Activated naive CD4-positive, alpha-beta T cell treated with anti-CD3 and anti-CD28 coated beads, Interleukin-2, amount 10 ng/mL, durations not matched to agents 7 days and 5 days (primary cell): ENCODE measurements at regions not wholly inside any gene's neighbourhood (a gene's known extent, or its start where the extent isn't known, plus 50 kb on each side); places are given as distances from the start of the nearest gene placed in this dataset.

ENCODE experiments used
- CTCF ChIA-PET: fragments of 350-600 bp; sonication (Branson Sonifier 250); formaldehyde crosslinking; loops from one replicate; lab custom pipeline; 2021; ENCODE audit warnings: antibody characterized with exemption; lab: Charles Lee
- DNase-seq: peaks from one replicate; pipeline ENCODE4 v3.0.0-alpha.2; 2020
- H3K27ac Mint-ChIP-seq: one replicate; pipeline ENCODE4 v1.8.0; 2021; ENCODE audit warnings: mild to moderate bottlenecking, moderate library complexity, mixed read lengths
- H3K27me3 Mint-ChIP-seq: one replicate; pipeline ENCODE4 v1.8.0; 2021; ENCODE audit warnings: mild to moderate bottlenecking, mixed read lengths
- H3K36me3 Mint-ChIP-seq: one replicate; pipeline ENCODE4 v1.8.0; 2021; ENCODE audit warnings: mixed read lengths
- H3K4me1 Mint-ChIP-seq: one replicate; pipeline ENCODE4 v1.8.0; 2021; ENCODE audit warnings: mixed read lengths
- H3K4me3 Mint-ChIP-seq: one replicate; pipeline ENCODE4 v1.8.0; 2021; ENCODE audit warnings: mild to moderate bottlenecking, moderate library complexity, mixed read lengths
- H3K9me3 Mint-ChIP-seq: one replicate; pipeline ENCODE4 v1.8.0; 2021; ENCODE audit warnings: mixed read lengths

DNA sequence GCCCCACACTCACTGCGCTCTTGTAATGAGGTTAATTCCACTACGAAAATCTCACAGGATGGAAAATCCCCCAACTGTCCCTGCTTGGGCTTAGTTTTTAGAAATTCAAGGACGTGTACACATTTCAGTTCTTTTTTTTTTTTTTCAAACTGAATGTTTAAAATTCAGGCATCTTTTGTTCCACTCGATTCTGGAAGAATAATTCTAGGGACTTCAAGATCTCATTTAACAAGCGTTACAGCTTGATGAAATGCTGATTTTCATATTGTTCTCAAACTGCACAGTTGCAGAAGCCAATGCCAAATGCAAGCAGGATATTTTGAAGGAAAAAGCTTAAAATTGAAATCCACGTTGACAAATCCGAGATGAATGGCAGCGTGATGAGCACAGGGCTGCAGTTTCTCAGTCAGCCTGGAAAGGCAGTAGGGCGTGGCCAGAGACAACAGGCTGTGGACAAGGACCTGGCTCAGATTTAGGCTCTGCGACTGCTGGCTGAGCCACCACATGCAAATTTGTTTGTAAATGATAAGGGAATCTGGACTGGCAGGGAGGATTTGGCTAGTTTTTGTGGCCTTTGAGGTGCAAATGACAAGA lies 128.1 kb upstream of the MYCN start:
- no peak overlapping the region for H3K27ac Mint-ChIP-seq
- H3K9me3 Mint-ChIP-seq = no peaks in the 10 kb centered on the region
- H3K27me3 Mint-ChIP-seq = peaks cover 18% of the 10 kb centered on the region
- H3K36me3 Mint-ChIP-seq = no peaks in the 10 kb centered on the region
- no peak for DNase-seq
- no peaks in the 10 kb centered on the region for H3K4me1 Mint-ChIP-seq
- H3K4me3 Mint-ChIP-seq = no peak overlapping the region
- CTCF ChIA-PET = no interaction called here

DNA sequence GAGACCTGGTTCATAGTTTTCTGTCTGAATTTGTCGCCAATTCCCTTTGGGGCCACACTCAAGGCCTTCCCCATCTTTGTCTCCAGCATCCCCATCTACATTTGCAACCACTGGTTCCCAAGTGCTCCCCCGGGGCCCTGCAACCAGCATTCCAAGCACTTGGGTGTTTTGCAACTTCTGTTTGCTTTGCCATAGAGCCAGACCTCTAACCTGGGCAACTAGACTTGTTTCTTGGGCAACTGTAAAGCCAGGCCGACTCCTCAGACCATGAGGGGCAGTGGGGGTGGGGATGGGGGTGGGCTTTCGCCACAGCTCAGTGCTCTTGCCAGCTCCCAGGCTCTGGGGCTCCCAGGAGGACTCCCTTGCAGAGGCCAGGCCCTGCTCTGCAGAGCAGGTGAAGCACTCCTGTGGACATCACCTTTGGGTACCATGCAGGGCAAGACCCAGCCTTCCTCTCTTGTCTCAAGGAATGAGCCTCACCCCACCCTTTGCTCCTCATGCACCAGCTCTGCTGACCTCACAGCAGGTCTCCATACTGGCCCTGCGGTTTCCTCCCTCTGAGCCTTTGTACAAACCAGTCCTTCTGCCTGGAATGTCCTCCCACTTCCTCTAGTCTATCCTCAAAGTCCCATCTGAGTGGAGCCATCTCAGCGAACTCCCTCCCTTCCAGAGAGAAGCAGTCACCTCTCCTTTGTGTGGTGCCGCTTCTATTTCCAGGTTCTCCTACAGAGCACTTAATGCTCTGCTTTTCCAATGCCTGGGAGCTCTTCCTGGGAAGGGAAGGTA lies 126.7 kb upstream of the MYCN start:
- no peaks in the 10 kb centered on the region for H3K4me1 Mint-ChIP-seq
- no peak for DNase-seq
- peaks cover 25% of the 10 kb centered on the region for H3K27me3 Mint-ChIP-seq
- H3K4me3 Mint-ChIP-seq = no peak overlapping the region
- H3K27ac Mint-ChIP-seq = no peak overlapping the region
- H3K36me3 Mint-ChIP-seq = no peaks in the 10 kb centered on the region
- CTCF ChIA-PET = no interaction called here
- H3K9me3 Mint-ChIP-seq = no peaks in the 10 kb centered on the region

DNA sequence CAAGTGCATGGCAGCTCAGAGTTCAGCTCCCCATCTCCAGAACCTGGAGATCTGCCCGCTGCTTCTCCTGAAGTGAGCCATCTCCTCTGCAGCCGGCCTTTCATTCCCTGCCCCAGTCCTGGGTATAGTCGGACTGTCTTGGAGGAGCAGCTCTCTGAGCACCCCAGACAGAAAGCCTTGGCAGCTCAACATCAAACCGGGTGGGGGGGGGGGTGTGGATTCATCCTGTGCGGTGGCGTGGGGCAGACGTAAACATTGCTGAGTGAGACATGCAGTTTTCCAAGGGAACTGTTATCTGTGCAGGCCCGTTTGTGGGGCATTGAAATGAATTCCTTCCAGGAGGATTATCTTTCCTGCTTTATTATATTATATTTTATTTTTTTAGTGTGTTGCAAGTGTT lies 125.9 kb upstream of the MYCN start:
- CTCF ChIA-PET = no interaction called here
- H3K27me3 Mint-ChIP-seq = peaks cover 32% of the 10 kb centered on the region
- H3K4me3 Mint-ChIP-seq = no peak overlapping the region

DNA sequence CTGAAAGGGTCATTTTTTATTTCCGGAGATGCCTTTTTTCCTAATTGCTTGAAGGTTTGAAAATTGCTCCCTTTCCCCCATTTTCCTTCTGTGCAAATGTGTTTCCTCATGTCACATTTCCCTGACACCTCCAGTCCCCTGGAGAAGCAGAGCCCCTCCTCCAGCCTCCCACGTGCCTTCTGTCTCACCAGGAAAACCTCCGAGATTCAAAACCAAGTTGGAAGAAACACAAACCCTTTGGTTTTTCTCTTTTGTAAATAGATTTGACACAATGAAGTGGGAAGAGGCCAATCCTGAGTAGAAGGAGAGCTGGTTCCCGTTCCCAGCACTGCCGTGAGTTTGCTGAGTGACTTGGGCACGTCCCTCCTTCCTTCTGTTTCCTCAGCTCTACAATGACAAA lies 125.4 kb upstream of the MYCN start:
- Mint-ChIP-seq H3K9me3 (no peaks in the 10 kb centered on the region), H3K27ac (no peak overlapping the region), H3K4me1 (no peaks in the 10 kb centered on the region), H3K27me3 (peaks cover 30% of the 10 kb centered on the region), H3K36me3 (no peaks in the 10 kb centered on the region), H3K4me3 (no peak overlapping the region)
- CTCF ChIA-PET = no interaction called here
- DNase-seq = no peak

More for the DNA sequence above, 125.9 kb upstream of the MYCN start:
- Mint-ChIP-seq H3K36me3 (no peaks in the 10 kb centered on the region), H3K9me3 (no peaks in the 10 kb centered on the region), H3K4me1 (no peaks in the 10 kb centered on the region), H3K27ac (no peak overlapping the region)
- no peak for DNase-seq

DNA sequence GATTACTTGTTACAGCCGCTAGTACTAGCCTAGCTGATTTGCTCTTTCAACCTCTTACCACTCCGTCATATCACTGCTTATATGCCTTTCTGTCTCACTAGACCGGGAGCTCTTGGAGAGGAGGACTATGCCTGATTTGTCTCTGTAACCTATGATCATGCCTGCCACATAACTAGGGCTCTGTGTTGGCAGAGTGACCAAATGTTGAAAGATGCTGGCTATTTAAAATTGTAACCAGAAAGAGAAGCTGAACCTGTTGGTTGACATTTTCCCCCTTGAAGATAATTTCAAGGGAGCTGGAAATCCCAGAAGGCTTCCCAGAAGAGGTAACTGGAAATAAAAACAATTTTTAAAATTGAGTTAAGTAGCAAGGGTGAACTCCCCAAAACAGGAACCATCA lies 124.1 kb upstream of the MYCN start:
- no peaks in the 10 kb centered on the region for H3K4me1 Mint-ChIP-seq
- DNase-seq = no peak
- no peak overlapping the region for H3K27ac Mint-ChIP-seq
- no peaks in the 10 kb centered on the region for H3K9me3 Mint-ChIP-seq
- peaks cover 27% of the 10 kb centered on the region for H3K27me3 Mint-ChIP-seq
- no peaks in the 10 kb centered on the region for H3K36me3 Mint-ChIP-seq
- no peak overlapping the region for H3K4me3 Mint-ChIP-seq
- CTCF ChIA-PET = no interaction called here

DNA sequence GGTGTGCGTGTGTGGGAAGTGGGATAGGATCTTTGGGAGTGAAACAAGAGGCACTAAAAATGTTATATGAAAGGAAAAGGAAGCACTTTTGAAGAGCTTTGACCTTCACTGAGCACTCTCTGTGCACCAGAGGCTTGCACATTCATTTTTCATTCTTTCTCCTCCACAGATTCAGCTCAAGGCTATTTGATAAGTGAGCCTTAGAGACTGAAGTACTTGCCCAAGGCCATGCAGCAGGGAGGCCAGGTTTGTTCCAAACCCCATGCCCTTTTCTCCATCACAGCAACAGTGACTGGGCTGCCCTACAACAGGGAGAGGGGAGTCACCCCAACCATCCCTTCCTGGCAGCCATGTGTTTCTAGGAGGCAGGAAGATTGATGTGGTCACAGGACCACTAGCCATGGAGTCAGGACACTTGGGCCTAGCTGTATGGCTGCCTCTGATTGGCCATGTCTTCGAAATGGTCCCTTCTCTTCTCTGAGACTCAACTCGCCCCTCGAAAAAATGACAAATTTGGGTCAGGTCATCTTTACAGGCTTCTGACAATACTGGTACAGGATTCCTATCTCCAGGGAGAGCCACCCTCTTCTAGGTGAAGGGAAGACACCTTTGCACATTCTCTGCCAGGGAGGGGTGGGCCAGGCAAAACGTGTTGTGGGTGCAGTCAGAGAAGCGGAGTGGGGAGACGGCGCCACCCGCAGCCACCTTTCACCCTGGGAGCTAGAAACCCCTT lies 123.5 kb upstream of the MYCN start:
- Mint-ChIP-seq H3K9me3 (no peaks in the 10 kb centered on the region), H3K27me3 (peaks cover 27% of the 10 kb centered on the region), H3K4me3 (no peak overlapping the region), H3K36me3 (no peaks in the 10 kb centered on the region), H3K4me1 (no peaks in the 10 kb centered on the region), H3K27ac (no peak overlapping the region)
- CTCF ChIA-PET = no interaction called here
- no peak for DNase-seq

DNA sequence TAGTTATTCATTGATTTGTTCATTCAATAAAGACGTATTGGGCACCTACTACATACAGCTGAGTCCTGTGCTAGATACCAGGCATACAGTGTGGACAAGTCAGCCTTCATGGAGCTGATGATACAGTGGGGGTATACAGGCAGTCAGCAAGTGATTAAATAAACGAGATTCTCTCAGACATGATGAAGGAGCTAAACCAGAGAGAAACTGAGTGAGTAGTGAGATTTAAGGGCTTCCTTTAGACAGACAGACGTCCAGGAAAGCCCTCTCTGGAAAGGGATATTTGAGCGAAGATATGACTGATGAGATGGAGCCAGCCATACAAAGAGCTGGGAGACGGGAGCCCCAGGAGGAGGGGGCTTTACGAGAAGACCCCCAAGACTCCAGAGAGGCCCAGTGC lies 122.6 kb upstream of the MYCN start:
- CTCF ChIA-PET = no interaction called here
- H3K27me3 Mint-ChIP-seq = peaks cover 27% of the 10 kb centered on the region
- H3K27ac Mint-ChIP-seq = no peak overlapping the region
- H3K9me3 Mint-ChIP-seq = no peaks in the 10 kb centered on the region
- H3K4me1 Mint-ChIP-seq = no peaks in the 10 kb centered on the region
- H3K4me3 Mint-ChIP-seq = no peak overlapping the region
- no peak for DNase-seq
- H3K36me3 Mint-ChIP-seq = no peaks in the 10 kb centered on the region

DNA sequence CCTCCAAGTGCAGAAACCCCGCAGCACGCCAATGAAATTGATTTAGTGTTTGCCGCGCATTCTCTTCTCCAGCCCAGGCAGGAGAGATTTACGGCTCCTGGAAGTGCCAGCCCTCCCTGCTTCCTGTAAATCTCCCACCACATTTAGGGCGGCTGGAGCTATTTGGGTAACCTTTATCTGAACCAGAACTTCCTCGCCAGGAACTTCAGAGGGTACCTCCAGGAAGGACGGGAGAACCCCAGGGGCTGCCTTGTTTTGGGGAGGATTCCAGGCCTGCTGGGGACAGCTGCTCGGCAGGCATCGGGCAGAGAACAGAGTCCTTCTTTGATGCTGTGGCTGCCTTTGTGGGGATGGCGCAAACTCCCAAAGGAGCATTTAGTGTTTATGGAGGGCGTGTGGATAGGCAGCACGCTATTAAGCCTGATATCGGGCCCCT lies 122.0 kb upstream of the MYCN start:
- Mint-ChIP-seq H3K27me3 (peaks cover 27% of the 10 kb centered on the region), H3K4me3 (no peak overlapping the region), H3K9me3 (no peaks in the 10 kb centered on the region), H3K4me1 (no peaks in the 10 kb centered on the region), H3K36me3 (no peaks in the 10 kb centered on the region), H3K27ac (no peak overlapping the region)
- CTCF ChIA-PET = no interaction called here
- no peak for DNase-seq

DNA sequence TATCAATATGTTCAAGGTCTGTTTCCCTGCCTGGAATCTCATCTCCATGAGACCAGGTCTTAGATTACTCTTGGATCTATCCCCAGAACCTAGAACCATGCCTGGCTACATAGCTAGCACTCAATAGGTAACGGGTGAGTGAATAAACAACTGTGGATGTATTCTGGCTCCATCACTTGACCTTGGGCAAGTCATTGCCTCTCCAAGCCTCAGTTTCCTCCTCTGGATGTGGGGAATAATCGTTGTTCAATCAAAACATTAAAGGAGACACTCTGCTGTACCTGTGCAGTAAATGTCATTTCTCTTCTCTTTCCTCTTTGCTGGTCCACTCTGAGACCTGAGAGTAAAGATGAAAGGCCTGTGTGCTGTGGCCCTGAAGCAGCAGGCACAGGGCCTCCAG lies 121.5 kb upstream of the MYCN start:
- CTCF ChIA-PET = no interaction called here
- Mint-ChIP-seq H3K27me3 (peaks cover 27% of the 10 kb centered on the region), H3K27ac (no peak overlapping the region), H3K4me3 (no peak overlapping the region), H3K9me3 (no peaks in the 10 kb centered on the region), H3K36me3 (no peaks in the 10 kb centered on the region), H3K4me1 (no peaks in the 10 kb centered on the region)
- DNase-seq = no peak

DNA sequence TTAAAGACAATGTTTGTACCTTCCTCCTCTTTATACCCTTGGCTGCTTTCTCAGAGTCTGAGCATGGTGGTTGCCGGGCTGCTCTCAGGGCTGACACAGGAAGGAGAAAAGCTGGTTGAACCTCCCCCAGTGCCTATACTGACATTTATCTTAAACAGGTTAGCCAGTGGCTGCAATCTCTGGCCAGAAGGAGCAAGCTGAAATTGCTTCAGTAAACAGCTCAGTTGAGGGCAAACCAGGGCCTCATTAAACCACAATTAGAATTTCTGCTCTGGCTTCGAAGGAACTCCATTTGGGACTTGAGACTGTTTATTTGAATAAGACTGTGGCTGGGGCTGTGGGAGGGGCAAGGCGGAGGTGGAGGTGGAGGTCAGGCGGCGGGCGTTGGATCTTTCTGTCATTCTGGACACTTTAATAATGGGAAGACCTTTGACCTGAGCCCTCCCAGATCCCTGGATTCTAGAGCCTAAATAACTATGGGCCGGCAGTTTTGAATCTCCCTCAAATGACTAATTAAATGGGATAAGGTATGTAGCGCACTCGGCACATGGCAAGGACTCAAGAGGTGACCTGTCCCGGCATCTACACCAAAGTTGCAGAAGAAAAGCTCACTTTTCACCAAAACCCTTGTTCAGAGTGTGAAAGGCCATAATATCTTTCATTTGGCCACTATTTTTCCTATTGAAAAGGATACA lies 120.6 kb upstream of the MYCN start:
- Mint-ChIP-seq H3K4me3 (no peak overlapping the region), H3K27me3 (peaks cover 27% of the 10 kb centered on the region), H3K36me3 (no peaks in the 10 kb centered on the region), H3K27ac (no peak overlapping the region), H3K4me1 (no peaks in the 10 kb centered on the region), H3K9me3 (no peaks in the 10 kb centered on the region)
- CTCF ChIA-PET = no interaction called here
- DNase-seq = no peak

DNA sequence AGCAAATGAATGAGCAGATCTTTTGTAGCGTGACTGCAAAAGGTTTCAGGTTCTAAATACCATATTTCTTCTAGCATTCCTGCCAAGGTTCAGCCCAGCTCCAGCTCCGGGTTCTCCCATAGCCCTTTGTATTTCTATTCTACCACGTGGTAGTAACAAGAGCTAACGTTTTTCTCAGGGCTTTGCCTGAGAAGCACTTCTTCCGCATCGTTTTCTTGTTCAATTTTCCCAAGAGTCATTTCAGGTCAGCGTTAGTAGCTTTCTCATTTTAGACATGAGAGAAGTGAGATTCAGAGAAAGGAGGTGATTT lies 120.1 kb upstream of the MYCN start:
- CTCF ChIA-PET = no interaction called here
- Mint-ChIP-seq H3K9me3 (no peaks in the 10 kb centered on the region), H3K4me1 (no peaks in the 10 kb centered on the region), H3K27me3 (peaks cover 27% of the 10 kb centered on the region), H3K27ac (no peak overlapping the region), H3K4me3 (no peak overlapping the region), H3K36me3 (no peaks in the 10 kb centered on the region)
- DNase-seq = no peak

DNA sequence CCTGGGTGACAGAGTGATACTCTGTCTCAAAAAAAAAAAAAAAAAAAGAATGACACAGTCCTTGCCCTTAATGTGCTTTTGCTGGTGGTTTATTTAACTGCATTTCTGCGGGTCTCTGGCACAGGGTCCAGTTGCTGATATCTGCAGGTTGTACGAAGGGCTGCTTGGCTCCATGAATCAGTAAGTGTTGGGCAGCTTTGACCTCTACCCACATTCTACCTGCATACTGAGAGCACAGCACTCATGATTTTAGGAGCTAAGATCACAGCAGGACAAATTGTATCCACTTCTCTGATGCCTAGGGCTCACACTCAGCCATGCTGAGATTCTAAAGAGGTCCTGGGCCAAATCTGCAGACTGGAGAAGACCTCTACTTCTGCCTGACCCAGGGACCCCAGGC lies 119.4 kb upstream of the MYCN start:
- Mint-ChIP-seq H3K36me3 (no peaks in the 10 kb centered on the region), H3K4me1 (no peaks in the 10 kb centered on the region), H3K27ac (no peak overlapping the region), H3K27me3 (peaks cover 27% of the 10 kb centered on the region), H3K4me3 (no peak overlapping the region), H3K9me3 (no peaks in the 10 kb centered on the region)
- no peak for DNase-seq
- CTCF ChIA-PET = no interaction called here

DNA sequence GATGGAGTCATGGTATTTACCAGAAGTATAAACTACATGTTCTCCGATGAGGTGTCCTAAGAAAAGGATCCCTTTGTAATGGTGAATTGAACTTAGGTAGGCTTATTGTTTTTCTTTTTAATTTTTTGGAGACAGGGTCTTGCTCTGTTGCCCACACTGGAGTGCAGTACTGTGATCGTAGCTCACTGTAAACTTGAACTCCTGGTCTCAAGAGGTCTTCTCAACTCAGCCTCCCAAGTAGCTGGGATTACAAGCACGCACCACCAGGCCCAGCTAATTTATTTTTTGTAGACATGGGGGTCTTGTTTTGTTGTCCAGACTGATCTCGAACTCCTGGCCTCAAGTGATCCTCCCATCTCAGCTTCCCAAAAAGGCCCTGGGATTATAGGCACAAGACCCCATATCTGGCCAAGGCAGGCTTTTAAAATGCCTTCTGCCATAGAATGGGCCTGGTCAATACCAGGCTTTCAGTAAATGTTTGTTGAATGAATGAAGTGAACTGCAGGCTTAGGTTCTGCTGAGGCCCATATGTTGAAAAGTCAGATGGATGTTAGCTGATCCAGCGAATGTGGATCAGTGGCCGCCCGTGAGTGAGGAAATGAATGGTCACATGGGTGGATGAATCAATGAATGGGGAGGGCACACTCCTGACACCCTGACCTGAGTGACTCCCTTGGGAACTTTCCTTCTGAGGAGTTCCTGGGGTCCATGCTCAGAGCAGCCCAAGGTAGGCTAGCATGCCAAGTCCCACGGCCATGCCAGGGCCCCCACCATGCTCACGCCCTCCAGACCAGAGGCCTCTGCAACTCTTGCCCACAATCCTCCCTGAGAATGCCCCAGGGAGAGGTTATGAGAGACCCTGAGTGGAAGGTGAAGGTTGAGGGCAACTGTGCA lies 118.0 kb upstream of the MYCN start:
- no peaks in the 10 kb centered on the region for H3K36me3 Mint-ChIP-seq

More for the DNA sequence above, 118.0 kb upstream of the MYCN start:
- Mint-ChIP-seq H3K4me3 (no peak overlapping the region), H3K27me3 (peaks cover 16% of the 10 kb centered on the region), H3K4me1 (no peaks in the 10 kb centered on the region), H3K27ac (no peak overlapping the region), H3K9me3 (no peaks in the 10 kb centered on the region)
- no peak for DNase-seq
- CTCF ChIA-PET = no interaction called here
